ENCODE measurements at regions not wholly inside any gene's neighbourhood (a gene's known extent, or its start where the extent isn't known, plus 50 kb on each side); places are given as distances from the start of the nearest gene placed in this dataset.

- no peak for DNase-seq (ENCODE audit: low read depth in 2 of 2)
Observed at GRCh38 chr13:106350208-106350607, 185.3 kb downstream of the EFNB2 start.

GRCh38 chr13:106349080-106349931 lies 186.2 kb downstream of the EFNB2 start:
- DNase-seq (ENCODE audit: low read depth in 2 of 2): no peak

- DNase-seq (ENCODE audit: low read depth in 2 of 2): no peak
Observed at GRCh38 chr13:106348075-106348840, 187.2 kb downstream of the EFNB2 start.

- no peak for DNase-seq (ENCODE audit: low read depth in 2 of 2)
Observed at GRCh38 chr13:106344342-106344741, 191.1 kb downstream of the EFNB2 start.

GRCh38 chr13:106343836-106344235 lies 191.6 kb downstream of the EFNB2 start:
- DNase-seq (ENCODE audit: low read depth in 2 of 2): no peak

GRCh38 chr13:106340249-106340648 lies 195.2 kb downstream of the EFNB2 start:
- no peak for DNase-seq (ENCODE audit: low read depth in 2 of 2)

- no peak for DNase-seq (ENCODE audit: low read depth in 2 of 2)
Observed at GRCh38 chr13:106337096-106337850, 198.2 kb downstream of the EFNB2 start.

- DNase-seq (ENCODE audit: low read depth in 2 of 2): no peak
Observed at GRCh38 chr13:106336668-106337067, 198.8 kb downstream of the EFNB2 start.

GRCh38 chr13:106332621-106333020 lies 202.8 kb downstream of the EFNB2 start:
- no peak for DNase-seq (ENCODE audit: low read depth in 2 of 2)

GRCh38 chr13:106331116-106331515 lies 204.3 kb downstream of the EFNB2 start:
- no peak for DNase-seq (ENCODE audit: low read depth in 2 of 2)

GRCh38 chr13:106329941-106330340 lies 205.5 kb downstream of the EFNB2 start:
- no peak for DNase-seq (ENCODE audit: low read depth in 2 of 2)

GRCh38 chr13:106326751-106327150 lies 208.7 kb downstream of the EFNB2 start:
- DNase-seq (ENCODE audit: low read depth in 2 of 2): no peak

GRCh38 chr13:106324444-106324843 lies 211.0 kb downstream of the EFNB2 start:
- DNase-seq (ENCODE audit: low read depth in 2 of 2): no peak

GRCh38 chr13:106322628-106323027 lies 212.8 kb downstream of the EFNB2 start:
- no peak for DNase-seq (ENCODE audit: low read depth in 2 of 2)

- DNase-seq (ENCODE audit: low read depth in 2 of 2): no peak
Observed at GRCh38 chr13:106318941-106319411, 216.5 kb downstream of the EFNB2 start.

GRCh38 chr13:106314417-106314816 lies 221.0 kb downstream of the EFNB2 start:
- no peak for DNase-seq (ENCODE audit: low read depth in 2 of 2)

- no peak for DNase-seq (ENCODE audit: low read depth in 2 of 2)
Observed at GRCh38 chr13:106311004-106311403, 224.5 kb downstream of the EFNB2 start.

GRCh38 chr13:106310291-106310865 lies 225.1 kb downstream of the EFNB2 start:
- no peak for DNase-seq (ENCODE audit: low read depth in 2 of 2)

- no peak for DNase-seq (ENCODE audit: low read depth in 2 of 2)
Observed at GRCh38 chr13:106306748-106307277, 228.6 kb downstream of the EFNB2 start.

GRCh38 chr13:106302843-106303242 lies 232.6 kb downstream of the EFNB2 start:
- DNase-seq (ENCODE audit: low read depth in 2 of 2): no peak

GRCh38 chr13:106302011-106302410 lies 233.5 kb downstream of the EFNB2 start:
- DNase-seq (ENCODE audit: low read depth in 2 of 2): no peak
